ENCODE measurements at regions not wholly inside any gene's neighbourhood (a gene's known extent, or its start where the extent isn't known, plus 50 kb on each side); places are given as distances from the start of the nearest gene placed in this dataset.

DNA sequence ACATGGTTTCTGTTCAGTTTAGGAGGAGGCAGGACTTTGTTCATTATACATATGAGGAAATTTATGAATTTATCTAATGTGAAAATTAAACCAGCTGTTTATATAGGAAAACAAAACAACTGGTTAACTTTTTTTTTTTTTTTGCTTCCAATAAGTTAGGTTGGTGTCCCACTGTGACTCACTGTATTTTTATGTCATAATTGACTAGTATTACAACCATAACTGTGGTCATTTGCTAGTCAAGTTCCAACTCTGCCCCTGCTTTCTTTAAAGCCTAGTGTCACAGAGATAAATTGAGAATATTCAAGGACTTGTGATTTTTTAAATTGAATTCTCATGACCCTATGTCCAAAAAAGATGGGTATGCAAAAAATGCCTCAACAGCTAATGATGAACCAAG, 227.7 kb downstream of the BCAT1 start:
- Histone ChIP-seq H3K9me3 (no peaks in the 10 kb centered on the region), H3K36me3 (no peaks in the 10 kb centered on the region), H3K4me1 (no peaks in the 10 kb centered on the region), H3K27ac (no peak overlapping the region), H3K27me3 (no peaks in the 10 kb centered on the region), H3K4me3 (no peak overlapping the region)
- no peak for TF ChIP-seq POLR2A (IDR thresholded peaks at IDR 0.05)
- TF ChIP-seq EP300 (IDR thresholded peaks at IDR 0.05) = no peak
- TF ChIP-seq POLR2AphosphoS5 (IDR thresholded peaks at IDR 0.05) = no peak
- TF ChIP-seq, protein P1, sequence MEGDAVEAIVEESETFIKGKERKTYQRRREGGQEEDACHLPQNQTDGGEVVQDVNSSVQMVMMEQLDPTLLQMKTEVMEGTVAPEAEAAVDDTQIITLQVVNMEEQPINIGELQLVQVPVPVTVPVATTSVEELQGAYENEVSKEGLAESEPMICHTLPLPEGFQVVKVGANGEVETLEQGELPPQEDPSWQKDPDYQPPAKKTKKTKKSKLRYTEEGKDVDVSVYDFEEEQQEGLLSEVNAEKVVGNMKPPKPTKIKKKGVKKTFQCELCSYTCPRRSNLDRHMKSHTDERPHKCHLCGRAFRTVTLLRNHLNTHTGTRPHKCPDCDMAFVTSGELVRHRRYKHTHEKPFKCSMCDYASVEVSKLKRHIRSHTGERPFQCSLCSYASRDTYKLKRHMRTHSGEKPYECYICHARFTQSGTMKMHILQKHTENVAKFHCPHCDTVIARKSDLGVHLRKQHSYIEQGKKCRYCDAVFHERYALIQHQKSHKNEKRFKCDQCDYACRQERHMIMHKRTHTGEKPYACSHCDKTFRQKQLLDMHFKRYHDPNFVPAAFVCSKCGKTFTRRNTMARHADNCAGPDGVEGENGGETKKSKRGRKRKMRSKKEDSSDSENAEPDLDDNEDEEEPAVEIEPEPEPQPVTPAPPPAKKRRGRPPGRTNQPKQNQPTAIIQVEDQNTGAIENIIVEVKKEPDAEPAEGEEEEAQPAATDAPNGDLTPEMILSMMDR (IDR thresholded peaks at IDR 0.05) = no peak
- no peak for DNase-seq
- intact Hi-C loops (cut with DNase I; ENCODE audit: low total_unique reads) = no loop called here

DNA sequence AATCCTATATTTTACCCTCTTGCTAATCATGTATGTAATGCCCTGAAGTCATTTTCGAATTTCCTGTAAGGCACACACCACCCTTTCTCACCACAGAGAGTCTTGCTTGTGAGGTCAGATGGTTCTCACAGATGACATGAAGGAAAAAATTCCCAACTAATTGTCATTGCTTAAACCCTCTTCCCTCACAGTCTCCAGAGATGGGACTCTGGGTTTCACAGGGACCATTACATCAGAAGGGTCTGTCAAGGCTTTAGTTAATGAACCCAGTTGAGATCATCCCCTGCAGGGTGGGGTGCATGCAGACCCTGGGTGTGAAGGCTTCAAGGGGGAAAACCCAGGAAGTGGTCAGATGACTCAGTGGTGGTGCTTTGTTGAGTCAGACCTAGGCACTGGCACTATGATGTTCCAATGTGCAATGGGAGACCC, 229.6 kb downstream of the BCAT1 start:
- Histone ChIP-seq H3K36me3 (no peaks in the 10 kb centered on the region), H3K27ac (no peak overlapping the region), H3K4me1 (no peaks in the 10 kb centered on the region), H3K4me3 (no peak overlapping the region), H3K27me3 (no peaks in the 10 kb centered on the region), H3K9me3 (no peaks in the 10 kb centered on the region)
- TF ChIP-seq EP300 (IDR thresholded peaks at IDR 0.05) = no peak
- TF ChIP-seq, protein P1 (IDR thresholded peaks at IDR 0.05) = no peak
- TF ChIP-seq POLR2A (IDR thresholded peaks at IDR 0.05) = no peak
- no peak for TF ChIP-seq POLR2AphosphoS5 (IDR thresholded peaks at IDR 0.05)
- intact Hi-C loops (cut with DNase I; ENCODE audit: low total_unique reads) = no loop called here
- WGBS, 5 donors = 50 to 82% (median 73%) methylated on average over 1 of the region's 1 CpG
- DNase-seq = no peak

- Histone ChIP-seq H3K9me3 (no peaks in the 10 kb centered on the region), H3K4me3 (no peak overlapping the region), H3K27me3 (no peaks in the 10 kb centered on the region), H3K4me1 (no peaks in the 10 kb centered on the region), H3K36me3 (no peaks in the 10 kb centered on the region), H3K27ac (no peak overlapping the region)
- DNase-seq = no peak
- intact Hi-C loops (cut with DNase I; ENCODE audit: low total_unique reads) = no loop called here
- WGBS, 5 donors = 0 to 24% (median 0%) methylated on average over 1 of the region's 1 CpG
- TF ChIP-seq POLR2A (IDR thresholded peaks at IDR 0.05) (no peak), POLR2AphosphoS5 (IDR thresholded peaks at IDR 0.05) (no peak), EP300 (IDR thresholded peaks at IDR 0.05) (no peak)
- TF ChIP-seq, protein P1 (IDR thresholded peaks at IDR 0.05) = no peak
Measured at GRCh38 chr12:24718617-24719016, 230.3 kb downstream of the BCAT1 start.

GRCh38 chr12:24714237-24714636, 234.7 kb downstream of the BCAT1 start:
- no peak for DNase-seq
- H3K9me3 ChIP-seq = no peaks in the 10 kb centered on the region
- no peaks in the 10 kb centered on the region for H3K27me3 ChIP-seq
- intact Hi-C loops (cut with DNase I; ENCODE audit: low total_unique reads) = no loop called here
- TF ChIP-seq EP300 (IDR thresholded peaks at IDR 0.05) (no peak), POLR2AphosphoS5 (IDR thresholded peaks at IDR 0.05) (no peak)
- no peaks in the 10 kb centered on the region for H3K36me3 ChIP-seq
- WGBS, 5 donors = 89 to 95% (median 93%) methylated on average over 12 to 13 of the region's 13 CpGs
- no peak overlapping the region for H3K4me3 ChIP-seq
- no peak overlapping the region for H3K27ac ChIP-seq
- no peaks in the 10 kb centered on the region for H3K4me1 ChIP-seq

GRCh38 chr12:24711056-24712008, 237.6 kb downstream of the BCAT1 start:
- no peak for DNase-seq
- H3K4me1 ChIP-seq = no peaks in the 10 kb centered on the region

More at GRCh38 chr12:24711056-24712008, 237.6 kb downstream of the BCAT1 start:
- no peak for TF ChIP-seq POLR2A (IDR thresholded peaks at IDR 0.05)
- Histone ChIP-seq H3K4me3 (no peak overlapping the region), H3K9me3 (no peaks in the 10 kb centered on the region), H3K36me3 (no peaks in the 10 kb centered on the region), H3K27me3 (no peaks in the 10 kb centered on the region), H3K27ac (no peak overlapping the region)
- 89 to 98% (median 94%) methylated on average over 6 of the region's 6 CpGs for WGBS, 5 donors
- intact Hi-C loops (cut with DNase I; ENCODE audit: low total_unique reads) = no loop called here

Data from stomach (tissue), 8 donors.